PC-9 (cell line): ENCODE measurements at regions not wholly inside any gene's neighbourhood (a gene's known extent, or its start where the extent isn't known, plus 50 kb on each side); places are given as distances from the start of the nearest gene placed in this dataset.

Experiments used
- CTCF ChIP-seq: fragments of 200-600 bp; sonication (generic); conservative IDR thresholded peaks from 2 replicates; pipeline ENCODE4 v1.6.1; 2017; ENCODE audit warnings: mixed run types, antibody characterized with exemption, mild to moderate bottlenecking, moderate library complexity
- EZH2 ChIP-seq: fragments of 200-600 bp; sonication (generic); IDR thresholded peaks from 2 replicates; pipeline ENCODE4 v1.8.0; 2017; ENCODE audit warnings: antibody characterized with exemption, low read depth

- TF ChIP-seq CTCF (no peak), EZH2 (no peak)
Observed at GRCh38 chr4:31755751-31756150, 1035.6 kb downstream of the PCDH7 start.
